Osteocyte (in vitro differentiated cells): ENCODE measurements at regions not wholly inside any gene's neighbourhood (a gene's known extent, or its start where the extent isn't known, plus 50 kb on each side); places are given as distances from the start of the nearest gene placed in this dataset.

Experiments
- DNase-seq: peaks from one replicate; pipeline ENCODE4 v3.0.0; 2021; ENCODE audit warnings: mixed read lengths; ENCODE audit not compliant: unreplicated experiment; ENCODE audit errors: extremely low spot score
- H3K27ac Mint-ChIP-seq: one replicate; pipeline ENCODE4 v1.8.0; 2021; ENCODE audit warnings: mild to moderate bottlenecking, mixed read lengths; ENCODE audit not compliant: unreplicated experiment
- H3K27me3 Mint-ChIP-seq: one replicate; pipeline ENCODE4 v1.8.0; 2021; ENCODE audit warnings: mixed read lengths; ENCODE audit not compliant: unreplicated experiment
- H3K36me3 Mint-ChIP-seq: one replicate; pipeline ENCODE4 v1.8.0; 2021; ENCODE audit warnings: mixed read lengths; ENCODE audit not compliant: unreplicated experiment
- H3K4me1 Mint-ChIP-seq: one replicate; pipeline ENCODE4 v1.8.0; 2021; ENCODE audit warnings: mixed read lengths; ENCODE audit not compliant: unreplicated experiment
- H3K4me3 Mint-ChIP-seq: one replicate; pipeline ENCODE4 v1.8.0; 2021; ENCODE audit warnings: mild to moderate bottlenecking, moderate library complexity, mixed read lengths; ENCODE audit not compliant: unreplicated experiment
- H3K9me3 Mint-ChIP-seq: one replicate; pipeline ENCODE4 v1.8.0; 2021; ENCODE audit warnings: mixed read lengths; ENCODE audit not compliant: unreplicated experiment
- TF ChIP-seq, protein P1 (sequence below): fragments of 200-600 bp; sonication (generic); IDR thresholded peaks from 2 replicates; pipeline ENCODE4 v1.5.0; 2021; ENCODE audit warnings: antibody characterized with exemption, mild to moderate bottlenecking, moderate library complexity

DNA sequence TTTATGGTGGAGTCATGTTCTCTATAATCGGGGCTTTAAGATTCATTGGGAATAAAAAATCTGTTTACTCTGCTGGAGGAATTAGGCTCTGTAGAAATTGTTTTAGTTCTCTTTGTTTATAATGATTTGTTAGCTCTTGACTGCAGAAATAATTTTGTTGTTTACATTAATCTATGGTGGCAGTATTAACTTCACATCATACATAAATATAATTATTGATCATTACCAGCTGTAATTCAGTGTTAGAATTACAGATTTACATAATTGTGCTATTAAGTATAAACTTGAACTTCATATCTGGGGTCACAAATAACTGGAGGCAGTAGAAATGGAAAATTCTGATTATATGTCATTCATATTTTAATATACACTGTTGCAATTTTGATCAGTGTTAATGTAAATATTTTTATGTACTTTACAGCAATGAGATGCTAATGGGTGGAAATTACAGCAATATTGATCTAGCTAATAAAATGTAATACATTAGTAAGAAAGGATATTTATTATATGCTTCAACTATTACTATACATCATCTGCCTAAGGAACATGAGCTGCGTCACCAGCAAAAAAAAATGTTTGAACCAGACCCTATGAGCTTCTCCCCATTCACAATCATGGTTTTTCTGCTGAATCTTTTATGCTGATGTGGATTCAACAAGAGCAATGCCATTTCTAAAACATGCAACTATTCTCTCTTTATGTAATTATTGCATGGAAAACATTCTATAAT lies 846.6 kb downstream of the NR2F1-AS1 start:
- no peak for DNase-seq
- H3K9me3 Mint-ChIP-seq: peaks cover 7% of the 10 kb centered on the region
- H3K36me3 Mint-ChIP-seq: peaks cover 5% of the 10 kb centered on the region
- H3K27me3 Mint-ChIP-seq: no peaks in the 10 kb centered on the region
- TF ChIP-seq, protein P1, sequence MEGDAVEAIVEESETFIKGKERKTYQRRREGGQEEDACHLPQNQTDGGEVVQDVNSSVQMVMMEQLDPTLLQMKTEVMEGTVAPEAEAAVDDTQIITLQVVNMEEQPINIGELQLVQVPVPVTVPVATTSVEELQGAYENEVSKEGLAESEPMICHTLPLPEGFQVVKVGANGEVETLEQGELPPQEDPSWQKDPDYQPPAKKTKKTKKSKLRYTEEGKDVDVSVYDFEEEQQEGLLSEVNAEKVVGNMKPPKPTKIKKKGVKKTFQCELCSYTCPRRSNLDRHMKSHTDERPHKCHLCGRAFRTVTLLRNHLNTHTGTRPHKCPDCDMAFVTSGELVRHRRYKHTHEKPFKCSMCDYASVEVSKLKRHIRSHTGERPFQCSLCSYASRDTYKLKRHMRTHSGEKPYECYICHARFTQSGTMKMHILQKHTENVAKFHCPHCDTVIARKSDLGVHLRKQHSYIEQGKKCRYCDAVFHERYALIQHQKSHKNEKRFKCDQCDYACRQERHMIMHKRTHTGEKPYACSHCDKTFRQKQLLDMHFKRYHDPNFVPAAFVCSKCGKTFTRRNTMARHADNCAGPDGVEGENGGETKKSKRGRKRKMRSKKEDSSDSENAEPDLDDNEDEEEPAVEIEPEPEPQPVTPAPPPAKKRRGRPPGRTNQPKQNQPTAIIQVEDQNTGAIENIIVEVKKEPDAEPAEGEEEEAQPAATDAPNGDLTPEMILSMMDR: no peak
- H3K4me1 Mint-ChIP-seq: no peaks in the 10 kb centered on the region
- no peak overlapping the region for H3K27ac Mint-ChIP-seq
- no peak overlapping the region for H3K4me3 Mint-ChIP-seq

DNA sequence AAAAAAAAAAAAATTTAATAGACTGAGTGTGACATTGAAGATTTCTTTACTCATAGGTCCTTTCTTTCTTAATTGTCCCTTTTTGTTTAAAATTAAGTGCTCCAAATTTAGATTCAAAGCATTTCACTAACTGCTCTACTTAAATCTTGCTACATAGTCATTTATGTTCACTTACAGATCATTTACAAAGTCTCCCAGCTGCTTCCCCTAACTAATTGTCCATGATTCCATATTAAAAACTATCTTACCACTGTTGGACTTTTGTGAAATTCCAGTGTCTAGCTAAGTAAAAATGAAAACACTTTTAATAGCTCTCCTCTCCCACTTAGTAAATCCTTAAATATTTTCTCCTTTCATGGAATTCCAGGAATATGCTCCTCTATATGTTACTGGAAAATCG lies 850.5 kb downstream of the NR2F1-AS1 start:
- Mint-ChIP-seq H3K27me3 (no peaks in the 10 kb centered on the region), H3K4me1 (no peaks in the 10 kb centered on the region), H3K9me3 (no peaks in the 10 kb centered on the region), H3K36me3 (no peaks in the 10 kb centered on the region), H3K4me3 (no peak overlapping the region), H3K27ac (no peak overlapping the region)
- no peak for DNase-seq
- TF ChIP-seq, protein P1: no peak

DNA sequence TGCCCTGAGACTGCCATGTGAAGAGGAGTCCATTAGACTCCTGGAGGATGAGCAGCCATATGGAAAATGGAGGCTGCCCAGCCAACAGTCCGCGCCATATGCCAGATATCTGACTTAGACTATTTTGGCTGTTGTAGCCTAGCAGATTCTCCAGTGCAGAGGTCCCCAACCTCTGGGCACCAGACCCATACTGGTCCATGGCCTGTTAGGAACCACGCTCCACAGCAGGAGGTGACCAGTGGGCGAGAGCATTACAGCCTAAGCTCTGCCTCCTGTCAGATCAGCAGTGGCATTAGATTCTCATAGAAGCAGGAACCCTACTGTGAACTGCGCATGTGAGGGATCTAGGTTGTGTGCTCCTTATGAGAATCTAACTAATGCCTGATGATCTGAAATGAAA lies 851.9 kb downstream of the NR2F1-AS1 start:
- no peak for DNase-seq
- TF ChIP-seq, protein P1: no peak
- H3K4me1 Mint-ChIP-seq: no peaks in the 10 kb centered on the region
- no peaks in the 10 kb centered on the region for H3K27me3 Mint-ChIP-seq
- peaks cover 11% of the 10 kb centered on the region for H3K9me3 Mint-ChIP-seq
- no peaks in the 10 kb centered on the region for H3K36me3 Mint-ChIP-seq
- H3K4me3 Mint-ChIP-seq: no peak overlapping the region
- no peak overlapping the region for H3K27ac Mint-ChIP-seq

DNA sequence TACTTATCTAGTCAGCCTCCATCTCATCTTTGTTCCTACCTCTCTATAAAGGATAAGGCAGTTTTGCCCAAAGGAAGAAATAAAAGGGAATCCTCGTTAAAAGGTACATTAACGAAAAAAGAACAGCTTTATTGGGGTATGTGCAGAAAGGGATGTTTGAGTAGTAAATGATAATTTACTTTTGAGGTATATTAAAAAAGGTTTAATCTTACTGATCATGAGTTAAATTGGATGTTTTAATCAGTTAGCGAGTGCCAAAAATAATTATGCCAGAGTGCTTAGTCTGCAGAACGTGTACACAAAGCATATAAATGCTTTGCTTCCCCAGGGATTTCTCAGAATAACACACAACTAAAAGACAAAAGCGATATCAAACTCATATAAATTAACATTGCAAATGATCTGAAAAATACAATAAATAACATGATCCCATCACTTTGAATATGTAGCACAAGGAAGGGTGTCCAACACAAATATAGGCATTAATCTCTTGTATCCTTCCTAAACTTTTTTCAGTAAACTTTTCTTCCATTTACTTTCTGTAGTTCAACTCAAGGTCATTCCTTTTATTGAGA lies 865.0 kb downstream of the NR2F1-AS1 start:
- H3K4me1 Mint-ChIP-seq: no peaks in the 10 kb centered on the region
- H3K9me3 Mint-ChIP-seq: no peaks in the 10 kb centered on the region
- H3K4me3 Mint-ChIP-seq: no peak overlapping the region
- H3K27ac Mint-ChIP-seq: no peak overlapping the region
- DNase-seq: no peak
- no peaks in the 10 kb centered on the region for H3K36me3 Mint-ChIP-seq
- TF ChIP-seq, protein P1: no peak
- no peaks in the 10 kb centered on the region for H3K27me3 Mint-ChIP-seq

DNA sequence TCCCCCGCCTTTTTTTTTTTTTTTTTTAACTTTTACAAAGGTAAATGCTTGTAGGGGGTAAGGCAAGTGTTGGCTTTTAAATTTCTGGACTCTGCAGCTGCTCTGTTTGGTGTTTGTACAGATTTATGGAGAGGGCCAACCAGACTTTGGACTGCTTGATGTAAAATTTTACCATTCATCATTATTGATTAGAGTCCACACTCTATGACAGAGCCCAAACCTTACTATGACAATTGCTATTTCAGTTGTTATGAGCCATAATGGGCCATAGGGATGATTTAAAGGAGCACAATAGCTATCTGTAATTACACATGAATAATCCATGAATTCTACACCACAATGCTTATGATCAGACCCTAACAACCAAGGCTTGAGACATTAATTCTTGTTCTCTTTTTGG lies 867.2 kb downstream of the NR2F1-AS1 start:
- Mint-ChIP-seq H3K27ac (no peak overlapping the region), H3K27me3 (no peaks in the 10 kb centered on the region), H3K4me3 (no peak overlapping the region), H3K4me1 (no peaks in the 10 kb centered on the region), H3K9me3 (no peaks in the 10 kb centered on the region), H3K36me3 (no peaks in the 10 kb centered on the region)
- TF ChIP-seq, protein P1: no peak
- DNase-seq: no peak
